Ectodermal cell (in vitro differentiated cells): ENCODE measurements at regions not wholly inside any gene's neighbourhood (a gene's known extent, or its start where the extent isn't known, plus 50 kb on each side); places are given as distances from the start of the nearest gene placed in this dataset.
"Not testable (repeated sequence)": the region's sequence is repeated elsewhere in the genome, so short reads cannot be mapped to it uniquely, and the experiment has no call there.

Source experiments
- H3K27ac ChIP-seq: 2 replicates; pipeline ENCODE4 v1.7.0; 2013; ENCODE audit warnings: mild to moderate bottlenecking, low read depth, low read length; ENCODE audit not compliant: insufficient read depth, poor library complexity, severe bottlenecking
- H3K27me3 ChIP-seq: 2 replicates; pipeline ENCODE4 v1.7.0; 2013; ENCODE audit warnings: mild to moderate bottlenecking, low read length; ENCODE audit not compliant: insufficient read depth, control insufficient read depth, poor library complexity, severe bottlenecking
- H3K36me3 ChIP-seq: one replicate; pipeline ENCODE4 v1.7.0; 2013; ENCODE audit warnings: low read length; ENCODE audit not compliant: control insufficient read depth, insufficient read depth
- H3K4me1 ChIP-seq: one replicate; pipeline ENCODE4 v1.7.0; 2013; ENCODE audit warnings: low read length; ENCODE audit not compliant: control insufficient read depth, insufficient read depth
- H3K4me3 ChIP-seq: 2 replicates; pipeline ENCODE4 v1.7.0; 2013; ENCODE audit warnings: low read depth, low read length, control low read depth; ENCODE audit not compliant: insufficient read depth
- H3K9me3 ChIP-seq: 2 replicates; pipeline ENCODE4 v1.7.0; 2013; ENCODE audit warnings: mild to moderate bottlenecking, low read length, moderate library complexity; ENCODE audit not compliant: control insufficient read depth
- WGBS, 2 experiments: methylation state at CpG; one replicate each; pipeline ENCODE4 v1.1.7; 2013; ENCODE audit warnings: missing lambda C conversion rate in 2 of 2; 5-methylcytosine and 5-hydroxymethylcytosine counted together

- H3K27me3 ChIP-seq = no peaks in the 10 kb centered on the region
- H3K4me3 ChIP-seq = no peak overlapping the region
- 90 to 100% methylated on average over 1 to 3 of the region's 3 CpGs for WGBS, 2 experiments
- no peaks in the 10 kb centered on the region for H3K4me1 ChIP-seq
- H3K36me3 ChIP-seq = no peaks in the 10 kb centered on the region
- no peak overlapping the region for H3K27ac ChIP-seq
- H3K9me3 ChIP-seq = no peaks in the 10 kb centered on the region
These were observed 791.2 kb downstream of the FLRT2 start for GRCh38 chr14:86321151-86321550.

DNA sequence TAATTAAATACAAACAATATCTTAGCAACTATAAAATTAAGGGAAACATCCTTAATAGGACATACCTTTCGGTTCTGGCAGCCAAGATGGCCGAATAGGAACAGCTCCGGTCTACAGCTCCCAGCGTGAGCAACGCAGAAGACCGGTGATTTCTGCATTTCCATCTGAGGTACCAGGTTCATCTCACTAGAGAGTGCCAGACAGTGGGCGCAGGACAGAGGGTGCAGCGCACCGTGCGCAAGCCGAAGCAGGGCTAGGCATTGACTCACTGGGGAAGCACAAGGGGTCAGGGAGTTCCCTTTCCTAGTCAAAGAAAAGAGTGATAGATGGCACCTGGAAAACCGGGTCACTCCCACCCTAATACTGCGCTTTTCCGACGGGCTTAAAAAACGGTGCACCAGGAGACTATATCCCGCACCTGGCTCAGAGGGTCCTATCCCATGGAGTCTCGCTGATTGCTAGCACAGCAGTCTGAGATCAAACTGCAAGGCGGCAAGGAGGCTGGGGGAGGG lies 782.3 kb downstream of the FLRT2 start:
- 92 to 96% methylated on average over 18 to 19 of the region's 19 CpGs for WGBS, 2 experiments
- H3K9me3 ChIP-seq, H3K4me3 ChIP-seq, H3K27me3 ChIP-seq, H3K36me3 ChIP-seq, H3K4me1 ChIP-seq, H3K27ac ChIP-seq: not testable (repeated sequence)

DNA sequence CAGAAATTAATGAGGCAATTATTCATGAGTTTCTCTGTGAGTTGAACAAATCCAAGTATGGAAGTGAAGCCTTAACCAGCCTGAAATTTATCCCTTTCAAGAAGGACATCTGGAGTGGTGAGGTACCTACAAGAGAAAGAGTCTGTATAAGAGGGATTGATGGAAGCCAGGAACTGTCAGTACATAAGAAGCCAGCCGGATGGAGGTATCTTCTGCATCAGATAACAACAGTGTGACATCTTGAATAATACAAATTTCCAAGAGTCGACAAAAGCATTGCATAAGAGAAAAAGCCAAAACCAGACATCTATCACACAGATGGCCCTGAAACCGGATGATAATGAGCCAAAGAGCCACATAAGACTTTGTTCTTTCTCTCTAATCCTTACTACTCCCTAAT lies 781.2 kb downstream of the FLRT2 start:
- Histone ChIP-seq H3K27ac (no peak overlapping the region), H3K4me3 (no peak overlapping the region), H3K27me3 (no peaks in the 10 kb centered on the region), H3K4me1 (no peaks in the 10 kb centered on the region), H3K9me3 (no peaks in the 10 kb centered on the region), H3K36me3 (no peaks in the 10 kb centered on the region)
- 90 to 95% methylated on average over 3 of the region's 3 CpGs for WGBS, 2 experiments

GRCh38 chr14:86310611-86311010 lies 780.7 kb downstream of the FLRT2 start:
- no peak overlapping the region for H3K4me3 ChIP-seq
- H3K9me3 ChIP-seq = no peaks in the 10 kb centered on the region
- no peaks in the 10 kb centered on the region for H3K4me1 ChIP-seq
- no peak overlapping the region for H3K27ac ChIP-seq
- H3K27me3 ChIP-seq = no peaks in the 10 kb centered on the region
- no peaks in the 10 kb centered on the region for H3K36me3 ChIP-seq

GRCh38 chr14:86310148-86310547 lies 780.2 kb downstream of the FLRT2 start:
- Histone ChIP-seq H3K4me1 (no peaks in the 10 kb centered on the region), H3K27ac (no peak overlapping the region)
- WGBS, 2 experiments = 89 to 90% methylated on average over 5 of the region's 6 CpGs

DNA sequence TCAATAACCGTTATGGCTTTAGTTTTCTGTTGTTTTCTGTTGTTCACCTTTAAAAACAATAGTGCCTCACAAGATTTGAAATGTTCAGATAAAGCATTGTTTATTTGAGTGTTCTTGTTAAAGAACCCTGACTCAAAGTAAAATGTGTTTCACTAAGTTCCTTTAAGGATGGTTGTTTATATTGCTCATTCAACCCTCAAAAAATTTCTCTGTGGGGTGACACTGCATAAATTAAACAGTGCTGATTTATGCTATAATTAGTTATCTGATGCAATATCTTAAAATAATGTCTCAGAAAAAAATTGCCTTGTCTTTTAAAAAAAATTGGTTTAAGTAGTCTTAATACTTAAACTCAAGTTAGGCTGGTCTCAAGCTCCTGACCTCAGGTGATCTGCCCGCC lies 775.1 kb downstream of the FLRT2 start:
- H3K36me3 ChIP-seq = no peaks in the 10 kb centered on the region
- no peak overlapping the region for H3K4me3 ChIP-seq
- no peaks in the 10 kb centered on the region for H3K27me3 ChIP-seq
- no peaks in the 10 kb centered on the region for H3K9me3 ChIP-seq
- H3K27ac ChIP-seq = no peak overlapping the region
- no peaks in the 10 kb centered on the region for H3K4me1 ChIP-seq
- WGBS, 2 experiments = 80 to 92% methylated on average over 1 to 2 of the region's 2 CpGs

More at GRCh38 chr14:86310148-86310547, 780.2 kb downstream of the FLRT2 start:
- Histone ChIP-seq H3K27me3 (no peaks in the 10 kb centered on the region), H3K4me3 (no peak overlapping the region), H3K36me3 (no peaks in the 10 kb centered on the region), H3K9me3 (no peaks in the 10 kb centered on the region)

DNA sequence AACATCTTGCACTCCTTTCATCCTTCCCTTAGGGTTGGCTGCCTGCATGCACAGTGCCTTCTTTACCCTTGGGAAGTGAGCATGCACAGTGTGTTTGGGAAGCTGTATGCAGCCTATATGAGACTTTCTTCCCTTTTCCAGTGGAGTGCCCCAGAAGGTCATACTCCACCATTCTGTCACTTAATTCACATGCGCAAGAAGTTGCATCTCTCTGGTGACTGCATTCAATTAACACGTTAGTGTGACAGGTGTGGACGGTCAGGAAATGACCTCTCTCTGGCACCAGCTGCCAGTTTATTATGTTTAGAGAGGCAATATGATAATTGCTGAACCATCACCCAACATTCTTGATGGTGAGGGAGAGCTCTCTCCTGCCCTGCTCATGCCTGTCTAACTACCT lies 770.0 kb downstream of the FLRT2 start:
- WGBS, 2 experiments = 95 to 96% methylated on average over 3 of the region's 3 CpGs
- no peaks in the 10 kb centered on the region for H3K27me3 ChIP-seq

DNA sequence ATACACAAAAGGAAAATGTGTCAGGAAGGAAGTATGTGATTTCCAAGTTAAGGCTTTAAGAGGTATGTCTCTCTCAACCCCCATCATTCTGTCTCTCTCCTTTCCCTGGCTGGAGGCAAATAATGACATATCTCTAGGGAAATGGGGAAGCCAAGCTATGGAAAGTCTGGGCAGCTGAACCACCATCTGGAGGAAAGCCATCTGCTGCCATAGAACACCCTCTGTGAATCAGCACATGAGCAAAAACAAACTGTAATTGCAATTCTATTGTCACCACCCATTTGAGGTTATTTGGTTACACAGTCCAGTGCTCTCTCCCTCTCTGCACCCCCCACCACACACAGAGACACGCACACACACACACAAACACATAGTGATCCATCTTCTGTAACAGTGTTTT lies 766.2 kb downstream of the FLRT2 start:
- Histone ChIP-seq H3K9me3 (no peaks in the 10 kb centered on the region), H3K27ac (no peak overlapping the region), H3K4me3 (no peak overlapping the region), H3K36me3 (no peaks in the 10 kb centered on the region), H3K27me3 (no peaks in the 10 kb centered on the region), H3K4me1 (no peaks in the 10 kb centered on the region)
- 80% methylated on average over 1 of the region's 1 CpG; no CpG with 5 or more reads in 1 of the 2 experiments for WGBS, 2 experiments

More for the DNA sequence above, 770.0 kb downstream of the FLRT2 start:
- H3K4me1 ChIP-seq = no peaks in the 10 kb centered on the region
- no peak overlapping the region for H3K4me3 ChIP-seq
- no peak overlapping the region for H3K27ac ChIP-seq
- H3K36me3 ChIP-seq = no peaks in the 10 kb centered on the region
- no peaks in the 10 kb centered on the region for H3K9me3 ChIP-seq

GRCh38 chr14:86288336-86288735 lies 758.4 kb downstream of the FLRT2 start:
- no peaks in the 10 kb centered on the region for H3K36me3 ChIP-seq
- WGBS, 2 experiments = 60 to 86% methylated on average over 1 of the region's 2 CpGs
- H3K9me3 ChIP-seq = no peaks in the 10 kb centered on the region
- no peaks in the 10 kb centered on the region for H3K27me3 ChIP-seq
- no peak overlapping the region for H3K27ac ChIP-seq
- H3K4me3 ChIP-seq = no peak overlapping the region
- H3K4me1 ChIP-seq = peaks cover 4% of the 10 kb centered on the region

DNA sequence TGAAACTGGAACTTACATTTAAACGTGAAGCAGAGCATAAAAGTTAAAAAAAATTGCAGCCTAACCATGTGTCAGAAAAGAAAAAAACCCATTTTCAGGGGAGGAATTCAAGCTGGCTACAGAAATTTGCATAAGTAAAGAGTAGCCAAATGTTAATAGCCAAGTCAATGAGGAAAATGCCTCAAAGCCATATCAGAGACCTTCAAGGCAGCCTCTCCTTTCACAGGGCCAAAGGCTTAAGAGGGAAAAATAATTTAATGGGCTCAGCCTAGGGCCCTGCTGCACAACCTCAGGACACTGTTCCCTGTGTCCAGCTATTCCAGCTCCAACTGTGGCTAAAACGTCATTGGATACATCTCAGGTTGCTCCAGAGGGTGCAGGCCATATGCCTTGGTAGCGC lies 749.5 kb downstream of the FLRT2 start:
- no peaks in the 10 kb centered on the region for H3K4me1 ChIP-seq
- no peaks in the 10 kb centered on the region for H3K9me3 ChIP-seq
- H3K27ac ChIP-seq = no peak overlapping the region
- WGBS, 2 experiments = 76 to 83% methylated on average over 3 of the region's 3 CpGs
- no peaks in the 10 kb centered on the region for H3K27me3 ChIP-seq
- H3K36me3 ChIP-seq = no peaks in the 10 kb centered on the region
- H3K4me3 ChIP-seq = no peak overlapping the region

DNA sequence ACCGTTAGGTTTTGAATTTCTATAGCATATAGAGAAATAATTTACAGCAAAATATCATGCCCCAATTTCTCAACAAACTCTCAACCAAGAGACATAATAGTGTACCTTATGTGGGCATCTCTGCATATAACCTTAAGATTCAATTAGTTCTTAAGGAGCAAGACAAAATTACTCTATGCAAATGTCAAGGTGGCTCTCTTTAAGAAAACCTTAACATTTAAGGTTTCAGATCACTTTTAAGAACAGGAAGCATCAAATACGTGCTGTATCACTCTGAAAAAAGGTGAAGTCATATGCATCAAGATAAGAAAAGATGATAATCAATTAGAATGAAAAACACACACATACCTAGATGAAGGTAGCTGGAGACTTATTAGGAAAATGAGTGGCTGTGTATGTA lies 728.0 kb downstream of the FLRT2 start:
- Histone ChIP-seq H3K9me3 (no peaks in the 10 kb centered on the region), H3K4me3 (no peak overlapping the region), H3K36me3 (no peaks in the 10 kb centered on the region), H3K4me1 (no peaks in the 10 kb centered on the region), H3K27ac (no peak overlapping the region), H3K27me3 (no peaks in the 10 kb centered on the region)
- WGBS, 2 experiments = 100% methylated on average over 1 of the region's 2 CpGs; no CpG with 5 or more reads in 1 of the 2 experiments
